ENCODE measurements at regions not wholly inside any gene's neighbourhood (a gene's known extent, or its start where the extent isn't known, plus 50 kb on each side); places are given as distances from the start of the nearest gene placed in this dataset.

GRCh38 chrX:82675104-82675503, 833.0 kb upstream of the POU3F4 start:
- TF ChIP-seq CTCF (conservative IDR thresholded peaks at IDR 0.05) (no peak), EZH2 (IDR thresholded peaks at IDR 0.05; ENCODE audit: low read depth) (no peak)
